Dermis microvascular lymphatic vessel endothelial cell (primary cell): ENCODE measurements at regions not wholly inside any gene's neighbourhood (a gene's known extent, or its start where the extent isn't known, plus 50 kb on each side); places are given as distances from the start of the nearest gene placed in this dataset.

ENCODE experiments used
- DNase-seq, 2 donors: peaks; one replicate each; pipeline versions ENCODE4 v3.0.0 to v3.0.0-alpha.2; 2010; ENCODE audit warnings: low read depth in 2 of 2

GRCh38 chr1:209367061-209367772, 216.3 kb upstream of the CAMK1G start:
- no peak for DNase-seq

- no peak for DNase-seq
Observed at GRCh38 chr1:209368864-209369598, 214.5 kb upstream of the CAMK1G start.

GRCh38 chr1:209370241-209370995, 213.1 kb upstream of the CAMK1G start:
- DNase-seq, result no peak

- no peak for DNase-seq
Observed at GRCh38 chr1:209375097-209375496, 208.4 kb upstream of the CAMK1G start.

- DNase-seq, result no peak
Observed at GRCh38 chr1:209375671-209376365, 207.7 kb upstream of the CAMK1G start.

- DNase-seq, result no peak
Observed at GRCh38 chr1:209376774-209377173, 206.7 kb upstream of the CAMK1G start.

GRCh38 chr1:209377995-209378394, 205.5 kb upstream of the CAMK1G start:
- DNase-seq, result no peak

- DNase-seq, result no peak
Observed at GRCh38 chr1:209379280-209379679, 204.2 kb upstream of the CAMK1G start.

GRCh38 chr1:209380420-209380819, 203.1 kb upstream of the CAMK1G start:
- DNase-seq, result no peak

GRCh38 chr1:209382231-209383100, 201.0 kb upstream of the CAMK1G start:
- DNase-seq, result no peak

GRCh38 chr1:209383422-209383821, 200.1 kb upstream of the CAMK1G start:
- DNase-seq, result no peak

- DNase-seq, result no peak
Observed at GRCh38 chr1:209383907-209384709, 199.4 kb upstream of the CAMK1G start.

- DNase-seq, result no peak
Observed at GRCh38 chr1:209384710-209385550, 198.6 kb upstream of the CAMK1G start.

- no peak for DNase-seq
Observed at GRCh38 chr1:209386156-209386555, 197.4 kb upstream of the CAMK1G start.

GRCh38 chr1:209387271-209387968, 196.1 kb upstream of the CAMK1G start:
- DNase-seq, result no peak

GRCh38 chr1:209387969-209388329, 195.6 kb upstream of the CAMK1G start:
- no peak for DNase-seq

GRCh38 chr1:209388358-209388757, 195.2 kb upstream of the CAMK1G start:
- no peak for DNase-seq

GRCh38 chr1:209389258-209389657, 194.3 kb upstream of the CAMK1G start:
- no peak for DNase-seq

- DNase-seq, result no peak
Observed at GRCh38 chr1:209389975-209390374, 193.5 kb upstream of the CAMK1G start.
